ENCODE measurements at regions not wholly inside any gene's neighbourhood (a gene's known extent, or its start where the extent isn't known, plus 50 kb on each side); places are given as distances from the start of the nearest gene placed in this dataset.

GRCh38 chrX:120000490-120001246 lies 57.1 kb upstream of the NKAP start:
- TF ChIP-seq CTCF (IDR thresholded peaks at IDR 0.05) = no peak
- no peak for TF ChIP-seq POLR2A (IDR thresholded peaks at IDR 0.05)

All from thyroid gland (tissue), 4 donors.